ENCODE measurements at regions not wholly inside any gene's neighbourhood (a gene's known extent, or its start where the extent isn't known, plus 50 kb on each side); places are given as distances from the start of the nearest gene placed in this dataset.
A peak's percentile ranks its signal among the peaks of the same experiment; 100 is the strongest.

DNA sequence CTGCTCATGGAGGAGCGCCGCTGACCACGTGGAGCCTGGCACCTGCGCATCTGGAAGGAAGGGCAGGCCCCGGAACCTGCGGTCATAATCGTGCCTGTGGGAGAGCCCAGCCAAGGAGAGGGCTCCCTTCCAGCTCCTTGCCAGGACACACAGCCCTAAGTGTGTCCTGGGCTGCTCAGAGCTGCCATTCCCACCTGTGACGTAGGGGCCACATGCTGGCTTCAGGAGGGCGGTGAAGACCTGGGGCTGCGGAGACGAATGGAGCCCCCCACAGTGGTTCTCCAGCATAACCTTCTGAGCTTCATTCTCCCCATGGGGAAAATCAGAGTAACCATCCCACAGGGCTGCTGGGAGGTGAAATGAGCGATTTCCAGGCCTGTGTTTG is 127.6 kb upstream of the CHST15 start:
- Histone ChIP-seq H3K9ac (ENCODE audit: low read depth in 1 of 3, low read length in 3 of 3) (no peak overlapping the region), H3K36me3 (ENCODE audit: control insufficient read depth in 3 of 3, insufficient read depth in 3 of 3, low read length in 3 of 3) (no peaks in the 10 kb centered on the region), H3K27me3 (ENCODE audit: control insufficient read depth in 3 of 3, insufficient read depth in 3 of 3, low read length in 3 of 3) (peaks cover 2 to 13% (median 5%) of the 10 kb centered on the region in 3 donors), H3K9me3 (ENCODE audit: control insufficient read depth in 3 of 3, low read length in 3 of 3) (no peaks in the 10 kb centered on the region), H3K27ac (ENCODE audit: low read depth, low read length) (no peak overlapping the region), H3K4me3 (ENCODE audit: low read length in 3 of 3) (peak overlapping the region in 1 of 3 donors; percentile 41), H3K4me1 (ENCODE audit: control insufficient read depth in 3 of 3, insufficient read depth in 3 of 3, low read length in 3 of 3) (peaks cover 6 to 24% (median 8%) of the 10 kb centered on the region in 3 donors)

GRCh38 chr10:124220547-124220946 is 127.1 kb upstream of the CHST15 start:
- H3K4me1 ChIP-seq (ENCODE audit: control insufficient read depth in 3 of 3, insufficient read depth in 3 of 3, low read length in 3 of 3), result peaks cover 6 to 24% (median 8%) of the 10 kb centered on the region in 3 donors

GRCh38 chr10:124219655-124220054 is 126.3 kb upstream of the CHST15 start:
- H3K9ac ChIP-seq (ENCODE audit: low read depth in 1 of 3, low read length in 3 of 3), result no peak overlapping the region
- H3K4me3 ChIP-seq (ENCODE audit: low read length in 3 of 3), result no peak overlapping the region
- H3K9me3 ChIP-seq (ENCODE audit: control insufficient read depth in 3 of 3, low read length in 3 of 3), result no peaks in the 10 kb centered on the region
- peaks cover 2 to 13% (median 5%) of the 10 kb centered on the region in 3 donors for H3K27me3 ChIP-seq (ENCODE audit: control insufficient read depth in 3 of 3, insufficient read depth in 3 of 3, low read length in 3 of 3)
- H3K36me3 ChIP-seq (ENCODE audit: control insufficient read depth in 3 of 3, insufficient read depth in 3 of 3, low read length in 3 of 3), result no peaks in the 10 kb centered on the region
- no peak overlapping the region for H3K27ac ChIP-seq (ENCODE audit: low read depth, low read length)
- H3K4me1 ChIP-seq (ENCODE audit: control insufficient read depth in 3 of 3, insufficient read depth in 3 of 3, low read length in 3 of 3), result peaks cover 0 to 16% (median 6%) of the 10 kb centered on the region in 3 donors

More at GRCh38 chr10:124220547-124220946, 127.1 kb upstream of the CHST15 start:
- no peak overlapping the region for H3K27ac ChIP-seq (ENCODE audit: low read depth, low read length)
- H3K9me3 ChIP-seq (ENCODE audit: control insufficient read depth in 3 of 3, low read length in 3 of 3), result no peaks in the 10 kb centered on the region
- H3K36me3 ChIP-seq (ENCODE audit: control insufficient read depth in 3 of 3, insufficient read depth in 3 of 3, low read length in 3 of 3), result no peaks in the 10 kb centered on the region
- peak overlapping the region in 1 of 3 donors; percentile 41 for H3K4me3 ChIP-seq (ENCODE audit: low read length in 3 of 3)
- no peak overlapping the region for H3K9ac ChIP-seq (ENCODE audit: low read depth in 1 of 3, low read length in 3 of 3)
- peaks cover 2 to 13% (median 5%) of the 10 kb centered on the region in 3 donors for H3K27me3 ChIP-seq (ENCODE audit: control insufficient read depth in 3 of 3, insufficient read depth in 3 of 3, low read length in 3 of 3)

GRCh38 chr10:124219062-124219461 is 125.7 kb upstream of the CHST15 start:
- H3K27me3 ChIP-seq (ENCODE audit: control insufficient read depth in 3 of 3, insufficient read depth in 3 of 3, low read length in 3 of 3), result peaks cover 2 to 13% (median 5%) of the 10 kb centered on the region in 3 donors
- no peaks in the 10 kb centered on the region for H3K36me3 ChIP-seq (ENCODE audit: control insufficient read depth in 3 of 3, insufficient read depth in 3 of 3, low read length in 3 of 3)
- no peak overlapping the region for H3K9ac ChIP-seq (ENCODE audit: low read depth in 1 of 3, low read length in 3 of 3)
- H3K9me3 ChIP-seq (ENCODE audit: control insufficient read depth in 3 of 3, low read length in 3 of 3), result no peaks in the 10 kb centered on the region
- peaks cover 0 to 10% (median 6%) of the 10 kb centered on the region in 3 donors for H3K4me1 ChIP-seq (ENCODE audit: control insufficient read depth in 3 of 3, insufficient read depth in 3 of 3, low read length in 3 of 3)
- no peak overlapping the region for H3K27ac ChIP-seq (ENCODE audit: low read depth, low read length)
- no peak overlapping the region for H3K4me3 ChIP-seq (ENCODE audit: low read length in 3 of 3)

- H3K36me3 ChIP-seq (ENCODE audit: control insufficient read depth in 3 of 3, insufficient read depth in 3 of 3, low read length in 3 of 3), result no peaks in the 10 kb centered on the region
- H3K4me3 ChIP-seq (ENCODE audit: low read length in 3 of 3), result no peak overlapping the region
- no peak overlapping the region for H3K27ac ChIP-seq (ENCODE audit: low read depth, low read length)
- peaks cover 2 to 13% (median 5%) of the 10 kb centered on the region in 3 donors for H3K27me3 ChIP-seq (ENCODE audit: control insufficient read depth in 3 of 3, insufficient read depth in 3 of 3, low read length in 3 of 3)
- H3K9ac ChIP-seq (ENCODE audit: low read depth in 1 of 3, low read length in 3 of 3), result no peak overlapping the region
- peaks cover 0 to 10% (median 6%) of the 10 kb centered on the region in 3 donors for H3K4me1 ChIP-seq (ENCODE audit: control insufficient read depth in 3 of 3, insufficient read depth in 3 of 3, low read length in 3 of 3)
- H3K9me3 ChIP-seq (ENCODE audit: control insufficient read depth in 3 of 3, low read length in 3 of 3), result no peaks in the 10 kb centered on the region
These were observed 124.8 kb upstream of the CHST15 start for GRCh38 chr10:124217906-124218804.

DNA sequence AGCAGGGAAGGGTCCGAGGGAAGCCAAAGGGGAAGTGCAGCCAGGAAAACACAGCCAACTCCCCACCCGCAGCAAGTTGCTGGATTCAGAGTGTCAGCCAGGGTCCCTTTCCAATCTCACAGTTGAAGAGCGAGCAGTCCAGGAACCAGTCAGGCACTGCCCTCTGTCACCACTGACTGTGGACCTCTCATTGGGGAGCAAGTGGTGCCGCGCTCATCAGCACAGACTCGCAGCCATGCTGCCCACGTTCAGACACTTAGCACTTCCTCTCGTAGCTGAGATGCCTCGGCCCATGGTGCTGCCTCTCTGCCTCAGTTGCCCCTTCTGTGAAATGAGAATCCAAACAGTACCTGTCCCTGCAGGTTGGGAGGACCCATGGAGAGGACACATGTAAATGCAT is 123.6 kb upstream of the CHST15 start:
- peaks cover 0 to 10% (median 6%) of the 10 kb centered on the region in 3 donors for H3K4me1 ChIP-seq (ENCODE audit: control insufficient read depth in 3 of 3, insufficient read depth in 3 of 3, low read length in 3 of 3)
- H3K27ac ChIP-seq (ENCODE audit: low read depth, low read length), result no peak overlapping the region
- no peaks in the 10 kb centered on the region for H3K9me3 ChIP-seq (ENCODE audit: control insufficient read depth in 3 of 3, low read length in 3 of 3)
- no peak overlapping the region for H3K4me3 ChIP-seq (ENCODE audit: low read length in 3 of 3)
- no peaks in the 10 kb centered on the region for H3K36me3 ChIP-seq (ENCODE audit: control insufficient read depth in 3 of 3, insufficient read depth in 3 of 3, low read length in 3 of 3)
- H3K9ac ChIP-seq (ENCODE audit: low read depth in 1 of 3, low read length in 3 of 3), result no peak overlapping the region
- H3K27me3 ChIP-seq (ENCODE audit: control insufficient read depth in 3 of 3, insufficient read depth in 3 of 3, low read length in 3 of 3), result peaks cover 2 to 13% (median 5%) of the 10 kb centered on the region in 3 donors

DNA sequence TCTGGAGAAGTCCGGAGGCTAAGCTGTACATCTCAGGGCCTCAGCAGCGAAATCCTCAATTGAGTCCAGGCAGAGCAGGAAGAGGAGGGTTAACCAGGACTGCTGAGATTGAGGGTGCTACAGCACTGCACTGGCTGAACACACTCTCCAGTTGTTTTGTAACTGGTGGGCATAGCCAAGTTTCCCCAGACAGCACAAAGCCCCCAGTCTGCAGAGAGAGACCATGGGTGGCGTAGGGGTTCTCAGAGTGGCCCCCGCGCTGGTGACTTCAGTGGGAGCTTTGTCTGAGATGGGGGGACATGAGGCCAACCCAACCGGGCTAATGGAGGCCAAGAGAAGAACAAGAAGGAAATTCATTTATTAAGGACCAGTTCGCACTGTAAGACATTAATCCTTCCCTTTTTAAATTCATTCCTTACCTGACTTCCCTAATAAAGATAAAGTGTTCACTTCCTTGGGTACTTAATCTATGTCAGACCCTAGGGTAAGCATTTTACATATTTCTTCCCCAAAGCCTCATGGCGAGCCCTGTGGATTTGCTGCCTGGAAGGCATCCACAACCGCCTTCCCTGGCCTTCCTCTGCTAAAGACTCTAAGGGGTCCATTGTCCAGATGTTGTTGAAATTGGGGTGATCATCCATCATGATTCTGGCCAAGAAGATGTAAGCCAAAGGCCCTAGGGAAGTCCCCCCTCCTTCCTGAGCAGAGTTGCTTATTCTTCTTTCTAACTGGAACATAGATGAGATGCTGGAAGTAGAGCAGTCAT is 121.4 kb upstream of the CHST15 start:
- Histone ChIP-seq H3K9me3 (ENCODE audit: control insufficient read depth in 3 of 3, low read length in 3 of 3) (no peaks in the 10 kb centered on the region), H3K27ac (ENCODE audit: low read depth, low read length) (no peak overlapping the region), H3K4me3 (ENCODE audit: low read length in 3 of 3) (no peak overlapping the region), H3K27me3 (ENCODE audit: control insufficient read depth in 3 of 3, insufficient read depth in 3 of 3, low read length in 3 of 3) (peaks cover 2 to 13% (median 5%) of the 10 kb centered on the region in 3 donors), H3K4me1 (ENCODE audit: control insufficient read depth in 3 of 3, insufficient read depth in 3 of 3, low read length in 3 of 3) (no peaks in the 10 kb centered on the region), H3K9ac (ENCODE audit: low read depth in 1 of 3, low read length in 3 of 3) (no peak overlapping the region), H3K36me3 (ENCODE audit: control insufficient read depth in 3 of 3, insufficient read depth in 3 of 3, low read length in 3 of 3) (no peaks in the 10 kb centered on the region)

- H3K9me3 ChIP-seq (ENCODE audit: control insufficient read depth in 3 of 3, low read length in 3 of 3), result no peaks in the 10 kb centered on the region
These were observed 120.6 kb upstream of the CHST15 start for GRCh38 chr10:124213899-124214510.

GRCh38 chr10:124213471-124213870 is 120.1 kb upstream of the CHST15 start:
- no peak overlapping the region for H3K9ac ChIP-seq (ENCODE audit: low read depth in 1 of 3, low read length in 3 of 3)
- no peak overlapping the region for H3K27ac ChIP-seq (ENCODE audit: low read depth, low read length)
- peaks cover 0 to 9% (median under 1%) of the 10 kb centered on the region in 3 donors for H3K27me3 ChIP-seq (ENCODE audit: control insufficient read depth in 3 of 3, insufficient read depth in 3 of 3, low read length in 3 of 3)
- H3K9me3 ChIP-seq (ENCODE audit: control insufficient read depth in 3 of 3, low read length in 3 of 3), result no peaks in the 10 kb centered on the region
- no peaks in the 10 kb centered on the region for H3K36me3 ChIP-seq (ENCODE audit: control insufficient read depth in 3 of 3, insufficient read depth in 3 of 3, low read length in 3 of 3)
- no peaks in the 10 kb centered on the region for H3K4me1 ChIP-seq (ENCODE audit: control insufficient read depth in 3 of 3, insufficient read depth in 3 of 3, low read length in 3 of 3)
- no peak overlapping the region for H3K4me3 ChIP-seq (ENCODE audit: low read length in 3 of 3)

More at GRCh38 chr10:124213899-124214510, 120.6 kb upstream of the CHST15 start:
- Histone ChIP-seq H3K4me1 (ENCODE audit: control insufficient read depth in 3 of 3, insufficient read depth in 3 of 3, low read length in 3 of 3) (no peaks in the 10 kb centered on the region), H3K9ac (ENCODE audit: low read depth in 1 of 3, low read length in 3 of 3) (no peak overlapping the region), H3K36me3 (ENCODE audit: control insufficient read depth in 3 of 3, insufficient read depth in 3 of 3, low read length in 3 of 3) (no peaks in the 10 kb centered on the region), H3K27ac (ENCODE audit: low read depth, low read length) (no peak overlapping the region), H3K27me3 (ENCODE audit: control insufficient read depth in 3 of 3, insufficient read depth in 3 of 3, low read length in 3 of 3) (peaks cover 2 to 13% (median 5%) of the 10 kb centered on the region in 3 donors), H3K4me3 (ENCODE audit: low read length in 3 of 3) (no peak overlapping the region)
